Nephron progenitor cell (in vitro differentiated cells): ENCODE measurements at regions not wholly inside any gene's neighbourhood (a gene's known extent, or its start where the extent isn't known, plus 50 kb on each side); places are given as distances from the start of the nearest gene placed in this dataset.

ENCODE experiments used
- DNase-seq: peaks from one replicate; pipeline ENCODE4 v3.0.0; 2021
- H3K27ac Mint-ChIP-seq: 2 replicates; pipeline ENCODE4 v1.8.0; 2021; ENCODE audit warnings: mild to moderate bottlenecking, moderate library complexity, mixed read lengths
- H3K27me3 Mint-ChIP-seq: 2 replicates; pipeline ENCODE4 v1.8.0; 2021; ENCODE audit warnings: mild to moderate bottlenecking, low read depth, mixed read lengths; ENCODE audit not compliant: poor library complexity
- H3K36me3 Mint-ChIP-seq: 2 replicates; pipeline ENCODE4 v1.8.0; 2021; ENCODE audit warnings: low read depth, mixed read lengths
- H3K4me1 Mint-ChIP-seq: 2 replicates; pipeline ENCODE4 v1.8.0; 2021; ENCODE audit warnings: mixed read lengths
- H3K4me3 Mint-ChIP-seq: 2 replicates; pipeline ENCODE4 v1.8.0; 2021; ENCODE audit warnings: mild to moderate bottlenecking, moderate library complexity, mixed read lengths
- H3K9me3 Mint-ChIP-seq: 2 replicates; pipeline ENCODE4 v1.8.0; 2021; ENCODE audit warnings: mild to moderate bottlenecking, moderate library complexity, mixed read lengths
- TF ChIP-seq, protein P1 (sequence below): fragments of 200-600 bp; sonication (generic); IDR thresholded peaks from 2 replicates; pipeline ENCODE4 v1.5.0; 2021; ENCODE audit warnings: antibody characterized with exemption

DNA sequence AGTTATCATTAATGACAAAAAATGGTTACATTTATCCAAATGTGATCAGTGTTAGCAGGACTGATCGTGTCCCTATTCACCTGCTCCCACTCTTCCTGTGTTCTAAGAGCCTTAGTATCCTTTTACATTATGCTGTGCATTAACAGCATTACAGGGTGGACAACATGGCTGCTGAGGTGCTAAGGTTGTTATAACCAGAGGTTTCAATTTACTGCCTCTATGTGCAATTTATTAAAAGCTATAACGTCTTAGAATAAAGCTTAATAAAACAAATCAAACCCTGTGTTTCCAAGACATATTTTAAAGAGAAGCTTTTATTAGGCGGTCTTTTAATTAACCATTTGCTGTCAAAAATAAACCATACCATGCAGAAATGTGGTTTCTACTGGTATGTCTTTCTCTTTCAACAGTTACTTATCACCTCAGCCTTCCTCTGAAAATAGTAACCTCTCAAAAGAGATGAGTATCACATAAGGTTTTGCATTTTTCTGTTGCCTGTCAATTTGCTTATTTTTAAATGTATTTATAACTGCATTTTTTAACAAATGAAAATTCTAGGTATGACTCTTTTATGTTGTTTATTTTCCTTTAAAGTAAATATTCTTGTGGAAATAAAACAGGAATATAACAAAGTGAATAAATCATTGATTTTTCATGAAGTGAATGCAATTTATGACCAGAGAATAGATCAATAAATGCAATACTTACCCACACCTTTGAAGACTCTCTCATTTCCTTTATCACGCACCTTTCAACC is 849.8 kb upstream of the SORCS1 start:
- H3K27ac Mint-ChIP-seq = no peak overlapping the region
- TF ChIP-seq, protein P1, sequence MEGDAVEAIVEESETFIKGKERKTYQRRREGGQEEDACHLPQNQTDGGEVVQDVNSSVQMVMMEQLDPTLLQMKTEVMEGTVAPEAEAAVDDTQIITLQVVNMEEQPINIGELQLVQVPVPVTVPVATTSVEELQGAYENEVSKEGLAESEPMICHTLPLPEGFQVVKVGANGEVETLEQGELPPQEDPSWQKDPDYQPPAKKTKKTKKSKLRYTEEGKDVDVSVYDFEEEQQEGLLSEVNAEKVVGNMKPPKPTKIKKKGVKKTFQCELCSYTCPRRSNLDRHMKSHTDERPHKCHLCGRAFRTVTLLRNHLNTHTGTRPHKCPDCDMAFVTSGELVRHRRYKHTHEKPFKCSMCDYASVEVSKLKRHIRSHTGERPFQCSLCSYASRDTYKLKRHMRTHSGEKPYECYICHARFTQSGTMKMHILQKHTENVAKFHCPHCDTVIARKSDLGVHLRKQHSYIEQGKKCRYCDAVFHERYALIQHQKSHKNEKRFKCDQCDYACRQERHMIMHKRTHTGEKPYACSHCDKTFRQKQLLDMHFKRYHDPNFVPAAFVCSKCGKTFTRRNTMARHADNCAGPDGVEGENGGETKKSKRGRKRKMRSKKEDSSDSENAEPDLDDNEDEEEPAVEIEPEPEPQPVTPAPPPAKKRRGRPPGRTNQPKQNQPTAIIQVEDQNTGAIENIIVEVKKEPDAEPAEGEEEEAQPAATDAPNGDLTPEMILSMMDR = no peak
- H3K9me3 Mint-ChIP-seq = peaks cover 12% of the 10 kb centered on the region
- H3K36me3 Mint-ChIP-seq = no peaks in the 10 kb centered on the region
- H3K4me1 Mint-ChIP-seq = no peaks in the 10 kb centered on the region
- no peaks in the 10 kb centered on the region for H3K27me3 Mint-ChIP-seq
- DNase-seq = no peak
- H3K4me3 Mint-ChIP-seq = no peak overlapping the region

DNA sequence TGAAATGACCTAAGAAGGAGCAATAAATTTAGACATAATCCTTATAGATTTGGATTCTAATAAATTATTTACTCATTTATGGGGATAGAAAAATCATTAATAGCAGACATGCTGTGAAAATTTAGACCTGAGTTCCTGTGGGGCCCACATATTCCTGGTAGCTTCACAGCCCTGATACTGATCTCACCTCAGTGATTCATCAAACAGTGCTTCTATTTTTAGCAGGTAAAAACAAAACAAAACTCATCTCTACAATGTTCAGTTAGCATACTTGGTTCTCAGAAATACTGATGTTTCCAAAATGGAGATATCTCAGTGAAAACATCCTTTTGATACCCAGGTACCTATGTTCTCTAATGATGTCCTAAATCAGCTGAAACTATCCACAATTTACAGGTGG is 841.1 kb upstream of the SORCS1 start:
- Mint-ChIP-seq H3K4me3 (no peak overlapping the region), H3K27ac (no peak overlapping the region), H3K4me1 (no peaks in the 10 kb centered on the region), H3K9me3 (peaks cover 22% of the 10 kb centered on the region), H3K36me3 (no peaks in the 10 kb centered on the region), H3K27me3 (no peaks in the 10 kb centered on the region)
- TF ChIP-seq, protein P1 = no peak
- DNase-seq = no peak

DNA sequence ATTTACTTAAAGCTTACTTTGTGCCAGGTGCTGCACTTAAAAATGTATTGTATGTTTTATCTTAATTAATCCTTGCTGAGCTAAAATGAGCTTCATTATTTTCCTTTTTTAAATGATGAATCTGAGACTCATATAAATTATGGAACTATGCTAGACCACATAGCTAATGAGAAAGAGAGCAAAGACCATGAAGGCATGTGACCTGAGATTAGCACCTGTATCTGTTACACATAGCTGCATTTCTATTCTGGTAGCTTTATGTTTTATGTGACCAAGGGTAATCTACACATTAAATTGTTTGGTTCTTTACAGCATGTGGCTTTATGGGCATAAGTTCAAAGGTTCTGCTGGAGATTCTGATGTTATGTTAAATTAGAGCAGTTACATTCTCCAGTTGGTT is 839.1 kb upstream of the SORCS1 start:
- no peak overlapping the region for H3K27ac Mint-ChIP-seq
- H3K4me1 Mint-ChIP-seq = no peaks in the 10 kb centered on the region
- peaks cover 21% of the 10 kb centered on the region for H3K9me3 Mint-ChIP-seq
- TF ChIP-seq, protein P1 = no peak
- no peaks in the 10 kb centered on the region for H3K36me3 Mint-ChIP-seq
- H3K27me3 Mint-ChIP-seq = no peaks in the 10 kb centered on the region
- no peak for DNase-seq
- no peak overlapping the region for H3K4me3 Mint-ChIP-seq

DNA sequence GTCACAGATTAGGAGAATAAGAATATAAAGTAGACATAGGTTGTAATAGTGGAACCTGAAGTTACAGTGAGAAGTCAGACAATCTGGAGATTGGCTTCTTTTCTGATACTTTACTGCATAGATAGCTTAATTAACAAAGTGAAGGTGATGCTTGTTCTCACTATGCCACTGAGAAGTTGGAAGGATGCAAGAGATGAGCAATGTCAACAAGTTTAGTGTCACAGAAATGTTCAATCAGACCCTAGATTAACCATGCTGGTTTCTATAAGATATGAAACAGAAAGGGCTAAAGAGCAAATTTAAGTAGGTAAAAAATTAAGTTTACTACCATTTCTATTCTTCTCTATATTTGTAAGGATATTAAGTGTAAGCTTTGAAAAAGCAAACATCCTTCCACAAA is 838.6 kb upstream of the SORCS1 start:
- Mint-ChIP-seq H3K27me3 (no peaks in the 10 kb centered on the region), H3K9me3 (peaks cover 16% of the 10 kb centered on the region)

DNA sequence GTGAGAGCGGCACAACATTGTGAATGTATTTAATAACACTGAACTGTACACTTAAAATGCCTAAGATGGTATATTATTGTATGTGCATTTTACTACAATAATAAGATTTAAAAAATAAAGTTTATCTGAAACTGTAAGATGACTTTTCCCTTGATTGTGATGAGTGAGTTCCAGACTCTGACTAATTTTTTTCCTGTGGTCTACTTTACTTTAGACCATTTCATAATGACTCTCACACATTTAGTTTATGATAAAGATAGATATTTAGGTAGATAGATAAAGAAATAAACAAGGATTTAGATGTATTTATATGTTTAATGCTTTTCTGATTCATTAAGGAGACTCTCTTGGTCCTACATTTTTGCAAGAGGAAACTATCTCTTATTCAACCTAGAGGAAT is 835.9 kb upstream of the SORCS1 start:
- no peak for DNase-seq
- Mint-ChIP-seq H3K4me1 (no peaks in the 10 kb centered on the region), H3K27ac (no peak overlapping the region), H3K4me3 (no peak overlapping the region), H3K36me3 (no peaks in the 10 kb centered on the region), H3K9me3 (no peaks in the 10 kb centered on the region), H3K27me3 (no peaks in the 10 kb centered on the region)
- TF ChIP-seq, protein P1 = no peak

More for the DNA sequence above, 838.6 kb upstream of the SORCS1 start:
- Mint-ChIP-seq H3K27ac (no peak overlapping the region), H3K36me3 (no peaks in the 10 kb centered on the region), H3K4me3 (no peak overlapping the region), H3K4me1 (no peaks in the 10 kb centered on the region)
- DNase-seq = no peak
- TF ChIP-seq, protein P1 = no peak
